Non-pigmented ciliary epithelial cell (primary cell): ENCODE measurements at regions not wholly inside any gene's neighbourhood (a gene's known extent, or its start where the extent isn't known, plus 50 kb on each side); places are given as distances from the start of the nearest gene placed in this dataset.

Source experiments
- DNase-seq: peaks from one replicate; pipeline ENCODE4 v3.0.0-alpha.2; 2010; ENCODE audit warnings: low read depth

- no peak for DNase-seq
Observed at GRCh38 chr14:34241185-34241711, 220.8 kb downstream of the SPTSSA start.

DNA sequence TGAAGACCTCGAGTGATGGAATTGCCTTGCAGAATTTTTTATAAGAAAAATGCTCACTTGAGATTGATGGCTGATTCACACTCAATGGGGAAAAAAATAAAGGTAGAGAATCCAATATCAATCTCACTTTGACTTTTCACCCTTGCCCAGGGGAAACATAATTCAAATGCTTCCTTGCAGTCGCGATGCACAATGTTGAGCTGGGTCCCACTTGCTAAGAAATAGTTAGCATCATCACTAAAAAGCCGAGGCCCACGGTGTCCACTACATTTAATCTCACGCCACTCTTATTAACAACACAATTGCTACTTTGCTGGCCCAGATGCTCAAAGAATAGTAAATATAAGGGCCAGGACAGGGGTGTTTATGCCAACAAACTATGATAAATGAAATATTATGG lies 223.4 kb downstream of the SPTSSA start:
- no peak for DNase-seq

- DNase-seq: no peak
Observed at GRCh38 chr14:34237677-34238076, 224.4 kb downstream of the SPTSSA start.

- no peak for DNase-seq
Observed at GRCh38 chr14:34237081-34237480, 225.0 kb downstream of the SPTSSA start.

DNA sequence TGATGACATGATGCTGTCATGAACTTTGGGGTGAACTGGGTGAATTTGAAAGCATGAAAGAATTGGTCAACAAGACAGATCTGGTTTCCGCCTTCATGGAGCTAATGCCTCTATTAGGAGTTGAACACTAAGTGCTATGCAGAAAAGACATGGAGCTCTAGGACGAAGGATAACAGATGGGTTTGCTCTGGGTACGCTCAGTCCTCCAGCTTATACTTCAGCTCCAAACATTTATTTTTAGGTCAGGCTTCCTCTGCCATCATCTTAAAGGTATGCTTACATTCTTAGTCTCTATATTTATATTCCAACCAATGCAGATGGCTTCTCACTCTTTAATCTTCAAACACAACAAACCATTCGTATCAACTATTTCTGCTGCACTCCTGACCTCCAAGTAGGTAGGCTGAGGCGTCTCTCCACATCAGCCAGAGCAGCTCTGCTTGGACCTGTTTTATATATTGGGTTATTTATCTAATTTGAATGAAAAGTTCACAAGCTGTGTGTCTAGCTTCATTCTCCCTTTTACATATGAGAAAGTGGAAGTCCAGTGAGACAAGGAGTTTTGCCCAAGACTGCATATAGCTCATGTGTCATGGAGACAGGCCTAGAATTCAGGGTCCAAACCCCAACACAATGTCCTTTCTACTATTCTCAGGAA lies 226.3 kb downstream of the SPTSSA start:
- no peak for DNase-seq

DNA sequence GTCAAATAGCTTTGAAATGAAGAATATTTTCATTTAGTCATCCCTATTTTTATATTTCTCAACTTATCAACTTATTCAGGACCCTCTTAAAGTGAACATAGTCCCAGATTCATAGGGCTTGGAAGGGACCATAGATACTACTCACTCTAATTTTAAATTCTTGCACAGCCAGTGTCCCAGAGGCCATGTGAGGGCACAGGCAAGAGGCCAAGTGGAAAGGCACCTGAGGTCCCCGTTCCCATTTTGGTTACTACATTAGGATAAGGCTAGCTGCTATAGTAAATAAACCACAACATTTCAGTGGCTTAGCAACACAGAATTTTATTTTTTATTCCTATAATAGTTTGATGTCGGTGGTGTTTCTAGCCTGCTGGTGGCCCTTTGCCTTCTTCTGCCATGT lies 227.8 kb downstream of the SPTSSA start:
- no peak for DNase-seq

- no peak for DNase-seq
Observed at GRCh38 chr14:34233619-34234018, 228.4 kb downstream of the SPTSSA start.

DNA sequence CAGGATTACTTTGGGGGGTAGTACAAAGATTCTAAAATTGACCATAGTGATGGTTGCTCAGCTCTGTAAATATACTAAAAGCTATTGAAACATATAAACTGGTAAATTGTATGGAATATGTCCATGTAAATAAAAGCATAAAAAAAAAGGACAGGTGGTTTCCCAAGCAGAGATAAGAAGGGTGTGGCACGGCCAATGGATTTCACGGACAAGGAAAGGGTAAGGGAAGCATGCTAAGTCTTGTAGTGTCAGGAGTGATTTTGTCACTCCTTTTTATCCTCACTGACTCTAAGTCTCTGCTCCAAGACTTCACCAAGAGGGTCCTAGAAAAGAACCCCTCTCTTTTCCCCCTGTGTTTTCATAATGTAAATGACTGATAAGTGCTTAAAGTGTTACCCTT lies 229.2 kb downstream of the SPTSSA start:
- DNase-seq: no peak

GRCh38 chr14:34231626-34232025 lies 230.4 kb downstream of the SPTSSA start:
- no peak for DNase-seq

- no peak for DNase-seq
Observed at GRCh38 chr14:34229140-34229539, 232.9 kb downstream of the SPTSSA start.

GRCh38 chr14:34228650-34228976 lies 233.4 kb downstream of the SPTSSA start:
- DNase-seq: no peak

DNA sequence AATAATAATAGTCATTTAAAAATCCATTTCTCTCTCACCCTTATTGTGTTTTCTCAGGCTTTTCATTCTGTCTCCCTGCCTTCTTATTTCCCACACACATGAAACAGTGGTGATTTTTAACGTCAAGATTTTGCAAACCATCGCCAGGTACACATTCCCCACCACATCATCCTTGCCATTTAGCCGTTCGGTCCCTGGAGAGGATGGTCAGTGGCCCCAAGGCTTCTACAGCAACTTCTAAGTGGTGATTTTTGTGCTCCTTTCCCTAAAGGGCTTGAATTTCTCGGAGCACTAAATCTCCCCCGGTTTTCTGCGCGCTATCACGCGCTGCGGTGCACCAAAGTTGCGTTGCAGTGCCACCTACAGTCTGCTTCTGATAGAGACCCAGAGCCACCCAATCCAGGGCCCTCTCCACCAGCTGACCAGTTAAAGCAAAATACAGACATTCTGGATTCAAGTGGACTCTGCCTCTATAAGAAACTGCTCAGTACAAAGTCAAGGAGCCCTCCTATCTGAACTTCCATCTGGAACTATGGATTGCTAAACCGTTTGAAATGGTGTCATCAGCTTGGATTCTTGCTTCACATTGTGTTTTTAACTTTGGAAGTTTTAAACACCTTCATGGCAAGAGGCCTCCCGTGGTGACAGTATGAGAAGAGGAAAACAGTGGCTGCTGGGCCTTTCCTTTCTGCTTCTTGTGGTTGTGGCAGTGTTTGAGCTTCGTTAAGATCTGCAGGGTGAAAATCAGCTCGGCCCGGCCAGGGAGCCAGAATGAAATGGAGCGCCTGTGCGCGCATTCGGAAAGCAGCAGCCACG lies 234.0 kb downstream of the SPTSSA start:
- DNase-seq: no peak

- no peak for DNase-seq
Observed at GRCh38 chr14:34224221-34224620, 237.8 kb downstream of the SPTSSA start.

- DNase-seq: no peak
Observed at GRCh38 chr14:34223373-34224148, 238.5 kb downstream of the SPTSSA start.

DNA sequence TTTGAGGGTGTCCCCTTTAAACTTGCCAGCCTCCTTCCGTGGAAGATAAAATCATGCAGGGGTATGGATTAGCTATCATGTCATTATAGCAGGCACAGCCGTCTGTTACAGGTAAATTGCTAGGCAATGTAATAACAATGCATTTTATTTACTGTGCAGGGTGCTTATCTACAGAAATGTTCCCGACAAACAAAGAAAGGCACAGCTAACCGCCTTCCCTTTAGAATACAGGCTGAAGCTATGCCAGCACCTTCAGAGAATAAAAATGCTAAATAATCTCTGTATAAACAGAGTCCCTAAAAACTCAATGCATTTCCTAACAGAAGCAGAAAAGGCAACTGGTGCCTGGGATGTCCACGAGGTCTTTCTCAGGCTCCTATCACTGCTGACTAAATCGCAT lies 239.2 kb downstream of the SPTSSA start:
- no peak for DNase-seq

DNA sequence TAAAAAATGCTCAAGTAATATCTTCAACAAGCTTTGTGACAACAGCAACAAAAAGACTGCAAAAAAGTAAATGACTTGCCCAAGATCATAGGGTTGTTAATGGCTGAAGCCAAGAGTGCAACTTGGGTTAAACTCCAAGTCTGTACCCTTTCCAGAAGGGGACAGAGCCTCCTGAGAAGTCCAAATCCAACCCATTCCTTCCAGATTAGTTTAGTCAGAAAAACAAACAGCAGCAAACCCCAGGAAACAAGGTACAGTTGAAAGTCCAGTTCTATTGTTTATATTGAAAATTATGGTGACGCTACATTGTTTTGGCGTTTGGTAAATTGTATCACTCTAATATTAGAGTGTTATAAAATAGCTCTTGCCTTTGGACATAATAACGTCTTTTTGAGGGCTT lies 239.9 kb downstream of the SPTSSA start:
- DNase-seq: no peak

DNA sequence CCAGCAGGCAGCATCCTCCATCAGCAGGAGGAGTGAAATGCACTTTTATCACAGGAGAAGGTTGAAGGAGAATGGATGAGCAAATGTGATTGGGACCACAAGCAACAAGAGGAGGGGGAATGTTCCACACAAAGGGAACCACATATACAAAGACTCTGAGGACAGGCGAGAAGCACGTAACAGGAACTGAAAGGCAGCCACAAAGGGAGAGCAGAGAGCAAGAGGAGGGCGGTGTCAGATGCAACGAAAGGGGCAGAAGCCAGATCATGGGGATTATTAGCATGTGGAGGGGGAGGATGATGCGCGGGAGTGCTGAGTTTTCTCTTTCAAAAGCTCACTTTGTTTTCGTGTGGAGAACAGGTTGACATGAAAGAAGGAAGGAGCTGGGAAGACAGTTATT lies 241.1 kb downstream of the SPTSSA start:
- no peak for DNase-seq

DNA sequence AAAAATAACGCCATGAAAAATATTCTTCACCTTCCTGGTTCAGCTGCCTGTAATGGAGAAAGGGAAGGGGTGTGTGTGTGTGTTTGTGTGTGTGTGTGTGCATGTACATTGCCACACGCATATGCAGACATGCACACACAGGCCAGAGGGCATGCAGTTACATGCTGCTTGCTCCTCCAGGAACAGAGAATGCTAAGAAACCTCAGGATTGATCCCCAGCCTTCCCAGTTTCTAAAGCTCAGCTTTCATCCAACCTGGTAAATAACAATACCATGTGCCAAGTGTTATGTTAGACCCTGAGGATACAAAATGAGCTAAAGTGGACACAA lies 241.7 kb downstream of the SPTSSA start:
- DNase-seq: no peak

DNA sequence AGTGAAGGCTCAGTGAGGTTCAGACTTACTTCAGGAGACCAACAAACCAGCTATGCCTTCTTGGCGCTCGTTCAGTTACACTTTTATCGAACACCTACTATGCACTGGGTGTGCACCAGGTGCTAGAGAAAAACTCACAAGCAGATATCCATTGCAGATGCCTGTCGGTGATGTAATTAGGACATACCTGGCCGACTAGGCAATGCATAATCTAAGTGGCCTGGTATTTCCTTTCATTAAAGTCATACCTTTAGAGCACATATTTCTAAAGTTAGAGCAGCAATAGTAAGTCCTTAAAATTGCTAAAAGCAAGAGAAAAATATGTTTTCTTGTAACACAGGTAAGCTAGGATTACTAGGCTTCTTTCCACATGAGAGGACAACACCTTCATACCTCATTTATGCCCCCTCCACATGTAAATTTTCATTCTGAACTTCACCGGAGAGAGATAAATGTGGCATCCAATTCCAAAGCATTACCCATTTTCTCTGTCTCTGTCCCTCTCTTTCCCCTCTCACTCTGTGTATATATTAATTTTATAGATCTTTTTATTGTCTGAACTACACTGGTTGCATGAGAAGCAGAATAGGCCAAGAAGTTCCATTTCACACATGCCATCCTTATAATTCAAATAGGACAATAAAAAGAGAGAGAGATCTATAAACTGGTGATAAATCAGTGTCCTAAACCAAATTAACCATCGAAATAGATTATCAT lies 242.2 kb downstream of the SPTSSA start:
- DNase-seq: no peak

GRCh38 chr14:34218881-34219280 lies 243.2 kb downstream of the SPTSSA start:
- no peak for DNase-seq

GRCh38 chr14:34214961-34215360 lies 247.1 kb downstream of the SPTSSA start:
- no peak for DNase-seq

DNA sequence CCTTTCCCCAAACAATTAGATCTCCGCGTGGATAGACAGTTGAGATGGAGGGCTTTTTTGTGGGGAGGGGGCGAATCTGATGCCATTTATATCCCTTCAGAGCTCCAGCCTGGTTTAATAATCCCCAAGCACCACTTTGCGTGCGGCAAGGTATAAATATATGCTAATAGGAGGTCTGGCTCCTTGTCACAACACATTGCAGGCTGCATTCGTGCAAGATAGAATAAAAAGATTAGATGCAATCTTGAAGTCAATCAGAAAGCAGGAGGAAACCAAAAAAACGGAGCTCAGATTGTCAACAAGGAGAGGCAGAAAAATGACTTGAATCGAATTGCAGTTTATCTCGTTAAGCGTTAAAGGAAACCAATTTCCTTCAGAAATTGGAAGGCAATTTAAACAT lies 248.7 kb downstream of the SPTSSA start:
- no peak for DNase-seq
